ENCODE measurements at regions not wholly inside any gene's neighbourhood (a gene's known extent, or its start where the extent isn't known, plus 50 kb on each side); places are given as distances from the start of the nearest gene placed in this dataset.

- 76% methylated on average over 3 of the region's 4 CpGs for WGBS
- Histone ChIP-seq H3K9ac (ENCODE audit: low read length) (no peak overlapping the region), H2BK12ac (ENCODE audit: low read length in 2 of 2) (no peak overlapping the region), H3K4me2 (ENCODE audit: low read length, poor library complexity, severe bottlenecking) (no peak overlapping the region), H2BK5ac (ENCODE audit: low read depth, low read length, poor library complexity, severe bottlenecking) (no peak overlapping the region), H3K14ac (ENCODE audit: low read length in 2 of 2) (no peak overlapping the region), H4K8ac (ENCODE audit: low read length) (no peak overlapping the region), H3K4me1 (ENCODE audit: control insufficient read depth, insufficient read depth, low read depth, low read length) (peaks cover 11% of the 10 kb centered on the region), H3K18ac (ENCODE audit: low read depth in 1 of 2, low read length in 2 of 2) (no peak overlapping the region), H3K27me3 (ENCODE audit: control insufficient read depth in 1 of 2, insufficient read depth in 1 of 2, low read length in 2 of 2) (no peaks in the 10 kb centered on the region), H2AK5ac (ENCODE audit: low read length, severe bottlenecking) (no peak overlapping the region), H2BK120ac (ENCODE audit: low read depth, low read length) (no peak overlapping the region), H3K36me3 (ENCODE audit: control insufficient read depth in 1 of 2, insufficient read depth in 2 of 2, low read depth in 1 of 2, low read length in 2 of 2) (no peaks in the 10 kb centered on the region), H3K79me1 (replicated peaks; ENCODE audit: low read length, poor library complexity, severe bottlenecking) (no peaks in the 10 kb centered on the region), H2BK15ac (ENCODE audit: low read depth, poor library complexity, severe bottlenecking) (no peak overlapping the region), H3K4ac (ENCODE audit: low read depth in 1 of 2, low read length in 2 of 2) (no peak overlapping the region), H3K9me3 (ENCODE audit: control insufficient read depth, low read length) (no peaks in the 10 kb centered on the region), H3K23ac (ENCODE audit: low read length in 2 of 2) (no peak overlapping the region), H3K4me3 (ENCODE audit: insufficient read depth in 1 of 2, low read depth in 1 of 2, low read length in 2 of 2) (no peak overlapping the region), H2AFZ (ENCODE audit: low read depth, low read length) (no peak overlapping the region), H3K27ac (ENCODE audit: low read length, poor library complexity, severe bottlenecking) (no peak overlapping the region), H4K91ac (ENCODE audit: low read length) (no peak overlapping the region)
- DNase-seq: no peak
Observed at GRCh38 chr18:2114765-2115164, 456.5 kb downstream of the METTL4 start.

GRCh38 chr18:2121224-2121623 lies 450.1 kb downstream of the METTL4 start:
- no peaks in the 10 kb centered on the region for H3K27me3 ChIP-seq (ENCODE audit: control insufficient read depth in 1 of 2, insufficient read depth in 1 of 2, low read length in 2 of 2)
- H3K4me1 ChIP-seq (ENCODE audit: control insufficient read depth, insufficient read depth, low read depth, low read length): no peaks in the 10 kb centered on the region
- no peaks in the 10 kb centered on the region for H3K36me3 ChIP-seq (ENCODE audit: control insufficient read depth in 1 of 2, insufficient read depth in 2 of 2, low read depth in 1 of 2, low read length in 2 of 2)
- no peak overlapping the region for H2AK5ac ChIP-seq (ENCODE audit: low read length, severe bottlenecking)
- H4K91ac ChIP-seq (ENCODE audit: low read length): no peak overlapping the region
- no peak overlapping the region for H3K4me3 ChIP-seq (ENCODE audit: insufficient read depth in 1 of 2, low read depth in 1 of 2, low read length in 2 of 2)
- 49% methylated on average over 2 of the region's 3 CpGs for WGBS
- no peak overlapping the region for H3K14ac ChIP-seq (ENCODE audit: low read length in 2 of 2)
- H3K79me1 ChIP-seq (replicated peaks; ENCODE audit: low read length, poor library complexity, severe bottlenecking): no peaks in the 10 kb centered on the region
- no peak overlapping the region for H3K23ac ChIP-seq (ENCODE audit: low read length in 2 of 2)
- H2BK5ac ChIP-seq (ENCODE audit: low read depth, low read length, poor library complexity, severe bottlenecking): no peak overlapping the region
- no peak overlapping the region for H2BK15ac ChIP-seq (ENCODE audit: low read depth, poor library complexity, severe bottlenecking)
- H3K9ac ChIP-seq (ENCODE audit: low read length): no peak overlapping the region
- no peak overlapping the region for H3K4me2 ChIP-seq (ENCODE audit: low read length, poor library complexity, severe bottlenecking)
- H2BK120ac ChIP-seq (ENCODE audit: low read depth, low read length): no peak overlapping the region
- H4K8ac ChIP-seq (ENCODE audit: low read length): no peak overlapping the region
- no peak overlapping the region for H2BK12ac ChIP-seq (ENCODE audit: low read length in 2 of 2)
- no peak overlapping the region for H3K27ac ChIP-seq (ENCODE audit: low read length, poor library complexity, severe bottlenecking)
- no peak overlapping the region for H2AFZ ChIP-seq (ENCODE audit: low read depth, low read length)
- no peak overlapping the region for H3K18ac ChIP-seq (ENCODE audit: low read depth in 1 of 2, low read length in 2 of 2)
- peaks cover 2% of the 10 kb centered on the region for H3K9me3 ChIP-seq (ENCODE audit: control insufficient read depth, low read length)
- H3K4ac ChIP-seq (ENCODE audit: low read depth in 1 of 2, low read length in 2 of 2): no peak overlapping the region
- DNase-seq: no peak

GRCh38 chr18:2123077-2123476 lies 448.2 kb downstream of the METTL4 start:
- Histone ChIP-seq H3K79me1 (replicated peaks; ENCODE audit: low read length, poor library complexity, severe bottlenecking) (no peaks in the 10 kb centered on the region), H3K27ac (ENCODE audit: low read length, poor library complexity, severe bottlenecking) (no peak overlapping the region), H3K36me3 (ENCODE audit: control insufficient read depth in 1 of 2, insufficient read depth in 2 of 2, low read depth in 1 of 2, low read length in 2 of 2) (no peaks in the 10 kb centered on the region), H3K9me3 (ENCODE audit: control insufficient read depth, low read length) (peaks cover 7% of the 10 kb centered on the region), H2BK15ac (ENCODE audit: low read depth, poor library complexity, severe bottlenecking) (no peak overlapping the region), H4K8ac (ENCODE audit: low read length) (no peak overlapping the region), H4K91ac (ENCODE audit: low read length) (no peak overlapping the region), H3K9ac (ENCODE audit: low read length) (no peak overlapping the region), H2BK120ac (ENCODE audit: low read depth, low read length) (no peak overlapping the region), H2BK12ac (ENCODE audit: low read length in 2 of 2) (no peak overlapping the region), H3K27me3 (ENCODE audit: control insufficient read depth in 1 of 2, insufficient read depth in 1 of 2, low read length in 2 of 2) (peaks cover 0 to 3% of the 10 kb centered on the region in 2 experiments), H3K4me1 (ENCODE audit: control insufficient read depth, insufficient read depth, low read depth, low read length) (no peaks in the 10 kb centered on the region), H3K4me3 (ENCODE audit: insufficient read depth in 1 of 2, low read depth in 1 of 2, low read length in 2 of 2) (no peak overlapping the region), H3K23ac (ENCODE audit: low read length in 2 of 2) (no peak overlapping the region), H3K4me2 (ENCODE audit: low read length, poor library complexity, severe bottlenecking) (no peak overlapping the region), H3K4ac (ENCODE audit: low read depth in 1 of 2, low read length in 2 of 2) (no peak overlapping the region), H3K14ac (ENCODE audit: low read length in 2 of 2) (no peak overlapping the region), H2BK5ac (ENCODE audit: low read depth, low read length, poor library complexity, severe bottlenecking) (no peak overlapping the region), H2AFZ (ENCODE audit: low read depth, low read length) (no peak overlapping the region), H3K18ac (ENCODE audit: low read depth in 1 of 2, low read length in 2 of 2) (no peak overlapping the region), H2AK5ac (ENCODE audit: low read length, severe bottlenecking) (no peak overlapping the region)
- DNase-seq: no peak
- 89% methylated on average over 2 of the region's 2 CpGs for WGBS

DNA sequence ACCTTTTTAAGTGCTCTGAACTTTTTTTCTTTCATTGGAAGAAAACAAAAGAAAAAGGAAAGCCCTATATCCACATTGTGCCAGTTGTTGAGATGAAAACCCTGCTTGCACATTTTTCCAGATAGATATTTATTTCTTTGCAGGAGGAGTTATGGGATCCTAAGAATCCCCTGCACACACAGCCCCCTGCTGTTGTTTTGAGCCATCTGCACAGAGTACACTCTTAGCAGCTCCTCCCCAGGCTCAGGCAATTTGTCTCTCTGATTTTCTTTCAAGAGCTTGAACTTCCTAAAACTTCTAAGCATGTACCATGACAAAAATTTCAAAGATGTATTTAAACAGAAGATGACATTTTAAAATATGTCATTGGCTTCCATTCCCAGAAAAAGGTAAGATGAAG lies 436.9 kb downstream of the METTL4 start:
- H3K9me3 ChIP-seq (ENCODE audit: control insufficient read depth, low read length): no peaks in the 10 kb centered on the region
- H3K4me2 ChIP-seq (ENCODE audit: low read length, poor library complexity, severe bottlenecking): no peak overlapping the region
- H2AFZ ChIP-seq (ENCODE audit: low read depth, low read length): no peak overlapping the region
- no peak for DNase-seq
- H3K27me3 ChIP-seq (ENCODE audit: control insufficient read depth in 1 of 2, insufficient read depth in 1 of 2, low read length in 2 of 2): no peaks in the 10 kb centered on the region
- no peak overlapping the region for H3K4me3 ChIP-seq (ENCODE audit: insufficient read depth in 1 of 2, low read depth in 1 of 2, low read length in 2 of 2)
- H2BK5ac ChIP-seq (ENCODE audit: low read depth, low read length, poor library complexity, severe bottlenecking): no peak overlapping the region
- H4K91ac ChIP-seq (ENCODE audit: low read length): no peak overlapping the region
- no peak overlapping the region for H3K14ac ChIP-seq (ENCODE audit: low read length in 2 of 2)
- H2AK5ac ChIP-seq (ENCODE audit: low read length, severe bottlenecking): no peak overlapping the region
- H3K79me1 ChIP-seq (replicated peaks; ENCODE audit: low read length, poor library complexity, severe bottlenecking): no peaks in the 10 kb centered on the region
- no peak overlapping the region for H4K8ac ChIP-seq (ENCODE audit: low read length)
- no peak overlapping the region for H3K18ac ChIP-seq (ENCODE audit: low read depth in 1 of 2, low read length in 2 of 2)
- no peak overlapping the region for H3K4ac ChIP-seq (ENCODE audit: low read depth in 1 of 2, low read length in 2 of 2)
- no peaks in the 10 kb centered on the region for H3K4me1 ChIP-seq (ENCODE audit: control insufficient read depth, insufficient read depth, low read depth, low read length)
- H2BK120ac ChIP-seq (ENCODE audit: low read depth, low read length): no peak overlapping the region
- H3K36me3 ChIP-seq (ENCODE audit: control insufficient read depth in 1 of 2, insufficient read depth in 2 of 2, low read depth in 1 of 2, low read length in 2 of 2): no peaks in the 10 kb centered on the region
- no peak overlapping the region for H3K27ac ChIP-seq (ENCODE audit: low read length, poor library complexity, severe bottlenecking)
- no peak overlapping the region for H3K9ac ChIP-seq (ENCODE audit: low read length)
- H2BK15ac ChIP-seq (ENCODE audit: low read depth, poor library complexity, severe bottlenecking): no peak overlapping the region
- no peak overlapping the region for H3K23ac ChIP-seq (ENCODE audit: low read length in 2 of 2)
- H2BK12ac ChIP-seq (ENCODE audit: low read length in 2 of 2): no peak overlapping the region
